HepG2 (cell line): ENCODE measurements at regions not wholly inside any gene's neighbourhood (a gene's known extent, or its start where the extent isn't known, plus 50 kb on each side); places are given as distances from the start of the nearest gene placed in this dataset.

Experiments used
- ARNT2 ChIP-seq: sonication (generic); formaldehyde crosslinking; IDR thresholded peaks from 2 replicates; pipeline ENCODE4 v1.8.0; 2022; ENCODE audit warnings: mild to moderate bottlenecking, low read depth, missing genetic modification reagents, moderate library complexity
- BRCA1 ChIP-seq: sonication (generic); formaldehyde crosslinking; IDR thresholded peaks from 2 replicates; pipeline ENCODE4 v1.4.0; 2020; ENCODE audit warnings: missing genetic modification reagents
- CEBPG ChIP-seq: IDR thresholded peaks from 2 replicates; pipeline ENCODE4 v1.6.1; 2016
- FOXP1 ChIP-seq, 2 experiments: fragments of 450-650 bp in 1 of 2; IDR thresholded peaks; 2 replicates each; pipeline ENCODE4 v1.6.1; 2017 to 2018; ENCODE audit warnings: antibody characterized with exemption in 1 of 2
- GATAD2A ChIP-seq: IDR thresholded peaks from 2 replicates; pipeline ENCODE4 v1.6.1; 2016
- NCOR1 ChIP-seq: fragments of 200-600 bp; sonication (generic); IDR thresholded peaks from 2 replicates; pipeline ENCODE4 v1.7.0; 2017; ENCODE audit warnings: antibody characterized with exemption, low read length, borderline replicate concordance
- PHF8 ChIP-seq: sonication (generic); formaldehyde crosslinking; IDR thresholded peaks from 2 replicates; pipeline ENCODE4 v1.5.0; 2020; ENCODE audit warnings: missing genetic modification reagents
- RBFOX2 ChIP-seq: fragments of 200-400 bp; formaldehyde crosslinking; IDR thresholded peaks from 2 replicates; pipeline ENCODE4 v1.6.1; 2017; ENCODE audit warnings: low read depth, mild to moderate bottlenecking, low read length
- SP140L ChIP-seq: sonication (generic); formaldehyde crosslinking; IDR thresholded peaks from 2 replicates; pipeline ENCODE4 v1.4.0; 2020; ENCODE audit warnings: missing genetic modification reagents, borderline replicate concordance
- SRSF9 ChIP-seq: fragments of 200-400 bp; formaldehyde crosslinking; IDR thresholded peaks from 2 replicates; pipeline ENCODE4 v1.6.1; 2018; ENCODE audit warnings: borderline replicate concordance, mild to moderate bottlenecking, low read depth, low read length; ENCODE audit not compliant: insufficient read depth, poor library complexity, severe bottlenecking
- ZNF10 ChIP-seq: sonication (generic); formaldehyde crosslinking; IDR thresholded peaks from 2 replicates; pipeline ENCODE4 v1.4.0; 2020; ENCODE audit warnings: mild to moderate bottlenecking, low read depth, missing genetic modification reagents, borderline replicate concordance
- ZNF12 ChIP-seq: sonication (generic); formaldehyde crosslinking; IDR thresholded peaks from 2 replicates; pipeline ENCODE4 v1.5.0; 2020; ENCODE audit warnings: missing genetic modification reagents
- ZNF563 ChIP-seq: sonication (generic); formaldehyde crosslinking; IDR thresholded peaks from 2 replicates; pipeline ENCODE4 v1.8.0; 2022; ENCODE audit warnings: mild to moderate bottlenecking, moderate library complexity, missing genetic modification reagents
- TF ChIP-seq, protein P1 (sequence below): IDR thresholded peaks from 2 replicates; pipeline ENCODE4 v1.6.1; 2016; ENCODE audit warnings: low read depth, missing genetic modification reagents, missing compliant biosample characterization
- TF ChIP-seq, protein P2 (sequence below): sonication (generic); IDR thresholded peaks from 2 replicates; pipeline ENCODE4 v1.6.1; 2016; ENCODE audit warnings: low read depth, borderline replicate concordance
- TF ChIP-seq, protein P3 (sequence below): fragments of 450-650 bp; IDR thresholded peaks from 2 replicates; pipeline ENCODE4 v1.6.1; 2017; ENCODE audit warnings: mild to moderate bottlenecking
- TF ChIP-seq, protein P4 (sequence below): sonication (generic); formaldehyde crosslinking; IDR thresholded peaks from 2 replicates; pipeline ENCODE4 v1.5.0; 2020; ENCODE audit warnings: mild to moderate bottlenecking, missing genetic modification reagents, borderline replicate concordance
- TF ChIP-seq, protein P5 (sequence below): IDR thresholded peaks from 2 replicates; pipeline ENCODE4 v1.6.1; 2016; ENCODE audit warnings: low read depth, borderline replicate concordance

DNA sequence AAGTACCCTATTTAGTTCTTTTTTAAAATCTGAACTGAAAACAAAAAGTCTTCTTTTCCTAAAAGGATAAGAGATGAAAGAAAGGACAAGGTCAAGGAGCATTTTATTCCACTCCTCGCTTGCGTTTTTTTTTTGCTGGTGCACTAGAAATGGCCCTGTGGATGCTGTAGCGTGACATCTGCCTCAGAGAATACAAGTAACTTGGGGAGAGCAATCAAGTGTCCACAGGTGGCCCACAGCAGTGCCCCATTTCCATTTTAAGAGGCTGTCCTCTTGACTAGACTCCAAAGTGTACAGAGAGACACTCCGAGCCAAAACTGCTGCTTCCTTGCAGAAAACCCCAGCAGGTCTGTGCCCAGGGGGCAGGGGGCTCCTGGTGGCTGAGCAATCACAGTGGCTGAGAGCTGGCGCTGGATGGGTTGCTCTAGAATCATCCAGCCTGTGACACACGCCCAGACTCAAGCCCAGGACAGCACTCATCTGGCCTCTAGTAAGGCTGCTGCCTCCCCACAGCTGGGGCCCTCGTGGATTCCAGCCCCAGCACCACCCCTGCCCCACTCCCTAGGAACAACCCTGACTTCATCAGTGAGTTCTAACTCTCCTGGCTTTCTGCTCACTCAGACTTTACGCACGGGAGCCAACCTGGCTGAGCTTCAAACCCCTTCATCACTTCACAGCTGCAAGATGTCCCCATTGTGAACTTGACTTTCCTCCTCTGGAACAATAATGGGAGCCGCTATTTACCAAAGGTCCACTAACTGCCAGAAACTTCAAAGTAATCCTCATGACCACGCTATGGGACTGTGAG, 71.1 kb upstream of the SPATA12 start (continued):
- TF ChIP-seq PHF8 (CRISPR knock-in tag) (no peak; the same call in 1 of the 2 replicates), FOXP1 (IDR thresholded peaks at IDR 0.05) (no peak), FOXP1 (CRISPR knock-in tag; IDR thresholded peaks at IDR 0.05) (peak; percentile 55; the same call in 1 of the 2 replicates), ZNF10 (CRISPR knock-in tag) (no peak), ZNF12 (peak; percentile 64; the same call in 1 of the 2 replicates), BRCA1 (CRISPR knock-in tag) (no peak), SP140L (CRISPR knock-in tag) (no peak), CEBPG (no peak), ARNT2 (CRISPR knock-in tag) (0 out of 2 replicates have a peak, but pooled peaks have one; percentile 69), RBFOX2 (no peak), GATAD2A (CRISPR knock-in tag) (peak; percentile 61; the same call in 1 of the 2 replicates), ZNF563 (CRISPR knock-in tag) (no peak), SRSF9 (no peak), NCOR1 (peak; percentile 87)
- TF ChIP-seq, protein P1, sequence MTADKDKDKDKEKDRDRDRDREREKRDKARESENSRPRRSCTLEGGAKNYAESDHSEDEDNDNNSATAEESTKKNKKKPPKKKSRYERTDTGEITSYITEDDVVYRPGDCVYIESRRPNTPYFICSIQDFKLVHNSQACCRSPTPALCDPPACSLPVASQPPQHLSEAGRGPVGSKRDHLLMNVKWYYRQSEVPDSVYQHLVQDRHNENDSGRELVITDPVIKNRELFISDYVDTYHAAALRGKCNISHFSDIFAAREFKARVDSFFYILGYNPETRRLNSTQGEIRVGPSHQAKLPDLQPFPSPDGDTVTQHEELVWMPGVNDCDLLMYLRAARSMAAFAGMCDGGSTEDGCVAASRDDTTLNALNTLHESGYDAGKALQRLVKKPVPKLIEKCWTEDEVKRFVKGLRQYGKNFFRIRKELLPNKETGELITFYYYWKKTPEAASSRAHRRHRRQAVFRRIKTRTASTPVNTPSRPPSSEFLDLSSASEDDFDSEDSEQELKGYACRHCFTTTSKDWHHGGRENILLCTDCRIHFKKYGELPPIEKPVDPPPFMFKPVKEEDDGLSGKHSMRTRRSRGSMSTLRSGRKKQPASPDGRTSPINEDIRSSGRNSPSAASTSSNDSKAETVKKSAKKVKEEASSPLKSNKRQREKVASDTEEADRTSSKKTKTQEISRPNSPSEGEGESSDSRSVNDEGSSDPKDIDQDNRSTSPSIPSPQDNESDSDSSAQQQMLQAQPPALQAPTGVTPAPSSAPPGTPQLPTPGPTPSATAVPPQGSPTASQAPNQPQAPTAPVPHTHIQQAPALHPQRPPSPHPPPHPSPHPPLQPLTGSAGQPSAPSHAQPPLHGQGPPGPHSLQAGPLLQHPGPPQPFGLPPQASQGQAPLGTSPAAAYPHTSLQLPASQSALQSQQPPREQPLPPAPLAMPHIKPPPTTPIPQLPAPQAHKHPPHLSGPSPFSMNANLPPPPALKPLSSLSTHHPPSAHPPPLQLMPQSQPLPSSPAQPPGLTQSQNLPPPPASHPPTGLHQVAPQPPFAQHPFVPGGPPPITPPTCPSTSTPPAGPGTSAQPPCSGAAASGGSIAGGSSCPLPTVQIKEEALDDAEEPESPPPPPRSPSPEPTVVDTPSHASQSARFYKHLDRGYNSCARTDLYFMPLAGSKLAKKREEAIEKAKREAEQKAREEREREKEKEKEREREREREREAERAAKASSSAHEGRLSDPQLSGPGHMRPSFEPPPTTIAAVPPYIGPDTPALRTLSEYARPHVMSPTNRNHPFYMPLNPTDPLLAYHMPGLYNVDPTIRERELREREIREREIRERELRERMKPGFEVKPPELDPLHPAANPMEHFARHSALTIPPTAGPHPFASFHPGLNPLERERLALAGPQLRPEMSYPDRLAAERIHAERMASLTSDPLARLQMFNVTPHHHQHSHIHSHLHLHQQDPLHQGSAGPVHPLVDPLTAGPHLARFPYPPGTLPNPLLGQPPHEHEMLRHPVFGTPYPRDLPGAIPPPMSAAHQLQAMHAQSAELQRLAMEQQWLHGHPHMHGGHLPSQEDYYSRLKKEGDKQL = peak; percentile 73
- TF ChIP-seq, protein P2, sequence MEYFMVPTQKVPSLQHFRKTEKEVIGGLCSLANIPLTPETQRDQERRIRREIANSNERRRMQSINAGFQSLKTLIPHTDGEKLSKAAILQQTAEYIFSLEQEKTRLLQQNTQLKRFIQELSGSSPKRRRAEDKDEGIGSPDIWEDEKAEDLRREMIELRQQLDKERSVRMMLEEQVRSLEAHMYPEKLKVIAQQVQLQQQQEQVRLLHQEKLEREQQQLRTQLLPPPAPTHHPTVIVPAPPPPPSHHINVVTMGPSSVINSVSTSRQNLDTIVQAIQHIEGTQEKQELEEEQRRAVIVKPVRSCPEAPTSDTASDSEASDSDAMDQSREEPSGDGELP = peak; percentile 78; the same call in 1 of the 2 replicates
- TF ChIP-seq, protein P3, sequence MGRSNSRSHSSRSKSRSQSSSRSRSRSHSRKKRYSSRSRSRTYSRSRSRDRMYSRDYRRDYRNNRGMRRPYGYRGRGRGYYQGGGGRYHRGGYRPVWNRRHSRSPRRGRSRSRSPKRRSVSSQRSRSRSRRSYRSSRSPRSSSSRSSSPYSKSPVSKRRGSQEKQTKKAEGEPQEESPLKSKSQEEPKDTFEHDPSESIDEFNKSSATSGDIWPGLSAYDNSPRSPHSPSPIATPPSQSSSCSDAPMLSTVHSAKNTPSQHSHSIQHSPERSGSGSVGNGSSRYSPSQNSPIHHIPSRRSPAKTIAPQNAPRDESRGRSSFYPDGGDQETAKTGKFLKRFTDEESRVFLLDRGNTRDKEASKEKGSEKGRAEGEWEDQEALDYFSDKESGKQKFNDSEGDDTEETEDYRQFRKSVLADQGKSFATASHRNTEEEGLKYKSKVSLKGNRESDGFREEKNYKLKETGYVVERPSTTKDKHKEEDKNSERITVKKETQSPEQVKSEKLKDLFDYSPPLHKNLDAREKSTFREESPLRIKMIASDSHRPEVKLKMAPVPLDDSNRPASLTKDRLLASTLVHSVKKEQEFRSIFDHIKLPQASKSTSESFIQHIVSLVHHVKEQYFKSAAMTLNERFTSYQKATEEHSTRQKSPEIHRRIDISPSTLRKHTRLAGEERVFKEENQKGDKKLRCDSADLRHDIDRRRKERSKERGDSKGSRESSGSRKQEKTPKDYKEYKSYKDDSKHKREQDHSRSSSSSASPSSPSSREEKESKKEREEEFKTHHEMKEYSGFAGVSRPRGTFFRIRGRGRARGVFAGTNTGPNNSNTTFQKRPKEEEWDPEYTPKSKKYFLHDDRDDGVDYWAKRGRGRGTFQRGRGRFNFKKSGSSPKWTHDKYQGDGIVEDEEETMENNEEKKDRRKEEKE = no peak
- TF ChIP-seq, protein P4, sequence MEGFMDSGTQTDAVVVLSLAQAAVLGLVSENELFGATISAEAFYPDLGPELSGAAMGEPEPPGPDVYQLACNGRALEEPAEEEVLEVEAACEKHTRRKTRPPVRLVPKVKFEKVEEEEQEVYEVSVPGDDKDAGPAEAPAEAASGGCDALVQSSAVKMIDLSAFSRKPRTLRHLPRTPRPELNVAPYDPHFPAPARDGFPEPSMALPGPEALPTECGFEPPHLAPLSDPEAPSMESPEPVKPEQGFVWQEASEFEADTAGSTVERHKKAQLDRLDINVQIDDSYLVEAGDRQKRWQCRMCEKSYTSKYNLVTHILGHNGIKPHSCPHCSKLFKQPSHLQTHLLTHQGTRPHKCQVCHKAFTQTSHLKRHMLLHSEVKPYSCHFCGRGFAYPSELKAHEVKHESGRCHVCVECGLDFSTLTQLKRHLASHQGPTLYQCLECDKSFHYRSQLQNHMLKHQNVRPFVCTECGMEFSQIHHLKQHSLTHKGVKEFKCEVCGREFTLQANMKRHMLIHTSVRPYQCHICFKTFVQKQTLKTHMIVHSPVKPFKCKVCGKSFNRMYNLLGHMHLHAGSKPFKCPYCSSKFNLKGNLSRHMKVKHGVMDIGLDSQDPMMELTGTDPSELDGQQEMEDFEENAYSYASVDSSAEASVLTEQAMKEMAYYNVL (CRISPR knock-in tag) = no peak
- TF ChIP-seq, protein P5, sequence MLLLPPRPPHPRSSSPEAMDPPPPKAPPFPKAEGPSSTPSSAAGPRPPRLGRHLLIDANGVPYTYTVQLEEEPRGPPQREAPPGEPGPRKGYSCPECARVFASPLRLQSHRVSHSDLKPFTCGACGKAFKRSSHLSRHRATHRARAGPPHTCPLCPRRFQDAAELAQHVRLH (CRISPR knock-in tag) = no peak
